Keratinocyte (primary cell): ENCODE measurements at regions not wholly inside any gene's neighbourhood (a gene's known extent, or its start where the extent isn't known, plus 50 kb on each side); places are given as distances from the start of the nearest gene placed in this dataset.

Source experiments
- DNase-seq: peaks from one replicate; pipeline ENCODE4 v3.0.0-alpha.2; 2011; ENCODE audit warnings: low read depth, missing footprints, low spot score
- FAIRE-seq: peaks from 2 replicates; lab custom pipeline; 2011; peaks lifted over from hg19 to GRCh38; lab: Jason Lieb, UNC
- H2AFZ ChIP-seq: 2 replicates; pipeline ENCODE4 v1.6.0; 2012; ENCODE audit warnings: low read length, control low read depth, inconsistent platforms; ENCODE audit not compliant: control insufficient read depth
- H3K27ac ChIP-seq: 2 replicates; pipeline ENCODE4 v1.5.1; 2011; ENCODE audit warnings: low read length; ENCODE audit not compliant: control insufficient read depth, insufficient read depth
- H3K27me3 ChIP-seq: 3 replicates; pipeline ENCODE4 v1.6.0; 2011; ENCODE audit warnings: low read length; ENCODE audit not compliant: control insufficient read depth, insufficient read depth; ENCODE audit errors: extremely low read depth
- H3K36me3 ChIP-seq, 2 experiments: 2 replicates in 1 of 2; 3 replicates in 1 of 2; pipeline ENCODE4 v1.5.1; 2011; ENCODE audit warnings: low read length in 2 of 2, mild to moderate bottlenecking in 1 of 2; ENCODE audit not compliant: control insufficient read depth in 2 of 2, insufficient read depth in 2 of 2; ENCODE audit errors: extremely low read depth in 1 of 2
- H3K4me1 ChIP-seq: 3 replicates; pipeline ENCODE4 v1.5.1; 2011; ENCODE audit warnings: low read length; ENCODE audit not compliant: control insufficient read depth, insufficient read depth; ENCODE audit errors: extremely low read depth
- H3K4me2 ChIP-seq: 3 replicates; pipeline ENCODE4 v1.6.0; 2011; ENCODE audit warnings: low read depth, low read length; ENCODE audit not compliant: control insufficient read depth, insufficient read depth; ENCODE audit errors: extremely low read depth
- H3K4me3 ChIP-seq, 3 experiments: fragments of 200-600 bp in 1 of 3; sonication (generic) in 1 of 3; 2 replicates in 2 of 3; 3 replicates in 1 of 3; pipeline ENCODE4 v1.5.1; 2011 to 2016; ENCODE audit warnings: low read length in 3 of 3, mild to moderate bottlenecking in 3 of 3, control low read depth in 2 of 3, inconsistent platforms in 1 of 3, low read depth in 1 of 3, mixed read lengths in 1 of 3, mixed run types in 1 of 3, moderate library complexity in 1 of 3; ENCODE audit not compliant: control insufficient read depth in 2 of 3, insufficient read depth in 2 of 3; ENCODE audit errors: extremely low read depth in 1 of 3
- H3K79me2 ChIP-seq: 2 replicates; pipeline ENCODE4 v1.6.0; 2012; ENCODE audit warnings: low read length; ENCODE audit not compliant: control insufficient read depth, insufficient read depth
- H3K9ac ChIP-seq: 3 replicates; pipeline ENCODE4 v1.6.0; 2011; ENCODE audit warnings: low read length; ENCODE audit not compliant: control insufficient read depth, insufficient read depth; ENCODE audit errors: extremely low read depth
- H3K9me1 ChIP-seq: 3 replicates; pipeline ENCODE4 v1.6.0; 2011; ENCODE audit warnings: low read length; ENCODE audit not compliant: control insufficient read depth, insufficient read depth; ENCODE audit errors: extremely low read depth
- H3K9me3 ChIP-seq: 2 replicates; pipeline ENCODE4 v1.5.1; 2012; ENCODE audit warnings: low read depth, low read length; ENCODE audit not compliant: control insufficient read depth
- H4K20me1 ChIP-seq: 3 replicates; pipeline ENCODE4 v1.6.0; 2011; ENCODE audit warnings: low read length; ENCODE audit not compliant: control insufficient read depth, insufficient read depth; ENCODE audit errors: extremely low read depth
- CTCF ChIP-seq, 3 experiments: IDR thresholded peaks in 1 of 3; conservative IDR thresholded peaks in 1 of 3; optimal IDR thresholded peaks in 1 of 3; 2 replicates in 2 of 3; 3 replicates in 1 of 3; pipeline versions ENCODE3 to v1.5.1; 2011; ENCODE audit warnings: low read length in 3 of 3, mild to moderate bottlenecking in 3 of 3, moderate library complexity in 2 of 3, control low read depth in 1 of 3, inconsistent platforms in 1 of 3; ENCODE audit not compliant: insufficient read depth in 2 of 3; ENCODE audit errors: extremely low read depth in 1 of 3
- EZH2 ChIP-seq: IDR thresholded peaks from one replicate; pipeline ENCODE4 v1.6.1; 2012; ENCODE audit warnings: inconsistent platforms, mild to moderate bottlenecking, low read length, moderate library complexity
- dilution Hi-C: fragments of 300-500 bp; cut with MboI; formaldehyde crosslinking; loops from one replicate; pipeline ENCODE4 v1.7.0; 2020; ENCODE audit warnings: low sequenced_read_pairs; ENCODE audit not compliant: extremely low pct_ligation_motif_present

- DNase-seq: no peak
Measured at GRCh38 chr7:52504561-52504960, 530.9 kb upstream of the POM121L12 start.

GRCh38 chr7:52502281-52502680 lies 533.2 kb upstream of the POM121L12 start:
- no peak for FAIRE-seq

More at GRCh38 chr7:52504561-52504960, 530.9 kb upstream of the POM121L12 start:
- H3K27me3 ChIP-seq: no peaks in the 10 kb centered on the region
- no peaks in the 10 kb centered on the region for H3K9me1 ChIP-seq
- no peak overlapping the region for H3K4me3 ChIP-seq
- H3K4me2 ChIP-seq: no peak overlapping the region
- H3K9ac ChIP-seq: no peak overlapping the region
- no peak overlapping the region for H3K27ac ChIP-seq
- TF ChIP-seq CTCF (optimal IDR thresholded peaks at IDR 0.05 in 1 of 3, IDR thresholded peaks at IDR 0.05 in 1 of 3, conservative IDR thresholded peaks at IDR 0.05 in 1 of 3; ENCODE audit: extremely low read depth in 1 of 3, insufficient read depth in 2 of 3, low read length in 3 of 3) (no peak), EZH2 (no peak)
- no peaks in the 10 kb centered on the region for H4K20me1 ChIP-seq
- FAIRE-seq: no peak
- no peaks in the 10 kb centered on the region for H3K36me3 ChIP-seq
- H3K9me3 ChIP-seq: no peaks in the 10 kb centered on the region
- dilution Hi-C loops: no loop called here
- H3K79me2 ChIP-seq: no peaks in the 10 kb centered on the region
- H3K4me1 ChIP-seq: peaks cover 2% of the 10 kb centered on the region
- H2AFZ ChIP-seq: no peak overlapping the region

More at GRCh38 chr7:52502281-52502680, 533.2 kb upstream of the POM121L12 start:
- Histone ChIP-seq H3K4me2 (no peak overlapping the region), H3K27me3 (no peaks in the 10 kb centered on the region), H3K4me1 (peaks cover 2% of the 10 kb centered on the region), H3K9me1 (no peaks in the 10 kb centered on the region), H3K9me3 (no peaks in the 10 kb centered on the region), H4K20me1 (no peaks in the 10 kb centered on the region), H3K27ac (no peak overlapping the region), H3K79me2 (no peaks in the 10 kb centered on the region), H3K36me3 (no peaks in the 10 kb centered on the region), H3K4me3 (no peak overlapping the region), H2AFZ (no peak overlapping the region), H3K9ac (no peak overlapping the region)
- TF ChIP-seq CTCF (optimal IDR thresholded peaks at IDR 0.05 in 1 of 3, IDR thresholded peaks at IDR 0.05 in 1 of 3, conservative IDR thresholded peaks at IDR 0.05 in 1 of 3; ENCODE audit: extremely low read depth in 1 of 3, insufficient read depth in 2 of 3, low read length in 3 of 3) (no peak), EZH2 (no peak)
- no peak for DNase-seq
- dilution Hi-C loops: no loop called here
